ENCODE measurements at regions not wholly inside any gene's neighbourhood (a gene's known extent, or its start where the extent isn't known, plus 50 kb on each side); places are given as distances from the start of the nearest gene placed in this dataset.

- TF ChIP-seq, protein P1, sequence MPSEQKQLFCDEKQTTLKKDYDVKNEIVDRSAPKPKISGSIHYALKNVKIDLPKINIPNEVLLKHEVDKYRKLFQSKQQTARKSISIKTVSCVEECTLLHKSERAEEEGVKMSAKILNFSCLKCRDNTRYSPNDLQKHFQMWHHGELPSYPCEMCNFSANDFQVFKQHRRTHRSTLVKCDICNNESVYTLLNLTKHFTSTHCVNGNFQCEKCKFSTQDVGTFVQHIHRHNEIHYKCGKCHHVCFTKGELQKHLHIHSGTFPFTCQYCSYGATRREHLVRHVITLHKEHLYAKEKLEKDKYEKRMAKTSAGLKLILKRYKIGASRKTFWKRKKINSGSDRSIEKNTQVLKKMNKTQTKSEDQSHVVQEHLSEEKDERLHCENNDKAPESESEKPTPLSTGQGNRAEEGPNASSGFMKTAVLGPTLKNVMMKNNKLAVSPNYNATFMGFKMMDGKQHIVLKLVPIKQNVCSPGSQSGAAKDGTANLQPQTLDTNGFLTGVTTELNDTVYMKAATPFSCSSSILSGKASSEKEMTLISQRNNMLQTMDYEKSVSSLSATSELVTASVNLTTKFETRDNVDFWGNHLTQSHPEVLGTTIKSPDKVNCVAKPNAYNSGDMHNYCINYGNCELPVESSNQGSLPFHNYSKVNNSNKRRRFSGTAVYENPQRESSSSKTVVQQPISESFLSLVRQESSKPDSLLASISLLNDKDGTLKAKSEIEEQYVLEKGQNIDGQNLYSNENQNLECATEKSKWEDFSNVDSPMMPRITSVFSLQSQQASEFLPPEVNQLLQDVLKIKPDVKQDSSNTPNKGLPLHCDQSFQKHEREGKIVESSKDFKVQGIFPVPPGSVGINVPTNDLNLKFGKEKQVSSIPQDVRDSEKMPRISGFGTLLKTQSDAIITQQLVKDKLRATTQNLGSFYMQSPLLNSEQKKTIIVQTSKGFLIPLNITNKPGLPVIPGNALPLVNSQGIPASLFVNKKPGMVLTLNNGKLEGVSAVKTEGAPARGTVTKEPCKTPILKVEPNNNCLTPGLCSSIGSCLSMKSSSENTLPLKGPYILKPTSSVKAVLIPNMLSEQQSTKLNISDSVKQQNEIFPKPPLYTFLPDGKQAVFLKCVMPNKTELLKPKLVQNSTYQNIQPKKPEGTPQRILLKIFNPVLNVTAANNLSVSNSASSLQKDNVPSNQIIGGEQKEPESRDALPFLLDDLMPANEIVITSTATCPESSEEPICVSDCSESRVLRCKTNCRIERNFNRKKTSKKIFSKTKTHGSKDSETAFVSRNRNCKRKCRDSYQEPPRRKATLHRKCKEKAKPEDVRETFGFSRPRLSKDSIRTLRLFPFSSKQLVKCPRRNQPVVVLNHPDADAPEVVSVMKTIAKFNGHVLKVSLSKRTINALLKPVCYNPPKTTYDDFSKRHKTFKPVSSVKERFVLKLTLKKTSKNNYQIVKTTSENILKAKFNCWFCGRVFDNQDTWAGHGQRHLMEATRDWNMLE (tag by site-specific recombination; conservative IDR thresholded peaks at IDR 0.05; ENCODE audit: low read depth) = no peak
- TF ChIP-seq ZNF561 (tag by site-specific recombination; IDR thresholded peaks at IDR 0.05; ENCODE audit: borderline replicate concordance) (no peak), ZNF792 (tag by site-specific recombination; IDR thresholded peaks at IDR 0.05) (no peak), ZNF677 (tag by site-specific recombination; IDR thresholded peaks at IDR 0.05) (no peak), SALL2 (tag by site-specific recombination; IDR thresholded peaks at IDR 0.05; ENCODE audit: borderline replicate concordance) (no peak), ZNF214 (tag by site-specific recombination; IDR thresholded peaks at IDR 0.05; ENCODE audit: borderline replicate concordance) (no peak), PRDM10 (tag by site-specific recombination; IDR thresholded peaks at IDR 0.05) (no peak), ZBTB8A (tag by site-specific recombination; IDR thresholded peaks at IDR 0.05) (no peak), OSR2 (tag by site-specific recombination; IDR thresholded peaks at IDR 0.05) (no peak), ZNF138 (tag by site-specific recombination; IDR thresholded peaks at IDR 0.05; ENCODE audit: borderline replicate concordance) (no peak), ZNF140 (tag by site-specific recombination; IDR thresholded peaks at IDR 0.05) (no peak), ZNF112 (tag by site-specific recombination; IDR thresholded peaks at IDR 0.05) (no peak), ZSCAN23 (tag by site-specific recombination; IDR thresholded peaks at IDR 0.05) (no peak), HOXC10 (CRISPR knock-in tag; IDR thresholded peaks at IDR 0.05) (no peak), ZNF16 (tag by site-specific recombination; IDR thresholded peaks at IDR 0.05; ENCODE audit: low read depth) (no peak)
- TF ChIP-seq, protein P2, sequence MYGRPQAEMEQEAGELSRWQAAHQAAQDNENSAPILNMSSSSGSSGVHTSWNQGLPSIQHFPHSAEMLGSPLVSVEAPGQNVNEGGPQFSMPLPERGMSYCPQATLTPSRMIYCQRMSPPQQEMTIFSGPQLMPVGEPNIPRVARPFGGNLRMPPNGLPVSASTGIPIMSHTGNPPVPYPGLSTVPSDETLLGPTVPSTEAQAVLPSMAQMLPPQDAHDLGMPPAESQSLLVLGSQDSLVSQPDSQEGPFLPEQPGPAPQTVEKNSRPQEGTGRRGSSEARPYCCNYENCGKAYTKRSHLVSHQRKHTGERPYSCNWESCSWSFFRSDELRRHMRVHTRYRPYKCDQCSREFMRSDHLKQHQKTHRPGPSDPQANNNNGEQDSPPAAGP (tag by site-specific recombination; IDR thresholded peaks at IDR 0.05) = no peak
These were observed 87.8 kb upstream of the DOCK10 start (continued) for GRCh38 chr2:225130093-225130492.

- Histone ChIP-seq H3K36me3 (ENCODE audit: control insufficient read depth in 2 of 2, insufficient read depth in 1 of 2, low read length in 2 of 2) (no peaks in the 10 kb centered on the region), H3K9me3 (ENCODE audit: control insufficient read depth, insufficient read depth, low read depth, low read length) (no peaks in the 10 kb centered on the region), H3K27ac (ENCODE audit: extremely low read depth, low read depth, low read length) (no peak overlapping the region), H3K4me3 (ENCODE audit: low read depth, low read length) (no peak overlapping the region), H3K4me1 (ENCODE audit: control insufficient read depth, insufficient read depth, low read length) (no peaks in the 10 kb centered on the region)
- POLR2A ChIA-PET = no interaction called here
- CTCF ChIA-PET = interaction anchor here (0.7 to 1.7 kb wide), 4 partner anchors 159 to 807 kb away, joined by 3 to 20 read pairs (median 4); no protein-coding TSS in a partner anchor
- TF ChIP-seq, protein P3, sequence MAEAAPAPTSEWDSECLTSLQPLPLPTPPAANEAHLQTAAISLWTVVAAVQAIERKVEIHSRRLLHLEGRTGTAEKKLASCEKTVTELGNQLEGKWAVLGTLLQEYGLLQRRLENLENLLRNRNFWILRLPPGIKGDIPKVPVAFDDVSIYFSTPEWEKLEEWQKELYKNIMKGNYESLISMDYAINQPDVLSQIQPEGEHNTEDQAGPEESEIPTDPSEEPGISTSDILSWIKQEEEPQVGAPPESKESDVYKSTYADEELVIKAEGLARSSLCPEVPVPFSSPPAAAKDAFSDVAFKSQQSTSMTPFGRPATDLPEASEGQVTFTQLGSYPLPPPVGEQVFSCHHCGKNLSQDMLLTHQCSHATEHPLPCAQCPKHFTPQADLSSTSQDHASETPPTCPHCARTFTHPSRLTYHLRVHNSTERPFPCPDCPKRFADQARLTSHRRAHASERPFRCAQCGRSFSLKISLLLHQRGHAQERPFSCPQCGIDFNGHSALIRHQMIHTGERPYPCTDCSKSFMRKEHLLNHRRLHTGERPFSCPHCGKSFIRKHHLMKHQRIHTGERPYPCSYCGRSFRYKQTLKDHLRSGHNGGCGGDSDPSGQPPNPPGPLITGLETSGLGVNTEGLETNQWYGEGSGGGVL (tag by site-specific recombination; IDR thresholded peaks at IDR 0.05) = no peak
- TF ChIP-seq KLF10 (tag by site-specific recombination; IDR thresholded peaks at IDR 0.05) = no peak
- TF ChIP-seq, protein P4, sequence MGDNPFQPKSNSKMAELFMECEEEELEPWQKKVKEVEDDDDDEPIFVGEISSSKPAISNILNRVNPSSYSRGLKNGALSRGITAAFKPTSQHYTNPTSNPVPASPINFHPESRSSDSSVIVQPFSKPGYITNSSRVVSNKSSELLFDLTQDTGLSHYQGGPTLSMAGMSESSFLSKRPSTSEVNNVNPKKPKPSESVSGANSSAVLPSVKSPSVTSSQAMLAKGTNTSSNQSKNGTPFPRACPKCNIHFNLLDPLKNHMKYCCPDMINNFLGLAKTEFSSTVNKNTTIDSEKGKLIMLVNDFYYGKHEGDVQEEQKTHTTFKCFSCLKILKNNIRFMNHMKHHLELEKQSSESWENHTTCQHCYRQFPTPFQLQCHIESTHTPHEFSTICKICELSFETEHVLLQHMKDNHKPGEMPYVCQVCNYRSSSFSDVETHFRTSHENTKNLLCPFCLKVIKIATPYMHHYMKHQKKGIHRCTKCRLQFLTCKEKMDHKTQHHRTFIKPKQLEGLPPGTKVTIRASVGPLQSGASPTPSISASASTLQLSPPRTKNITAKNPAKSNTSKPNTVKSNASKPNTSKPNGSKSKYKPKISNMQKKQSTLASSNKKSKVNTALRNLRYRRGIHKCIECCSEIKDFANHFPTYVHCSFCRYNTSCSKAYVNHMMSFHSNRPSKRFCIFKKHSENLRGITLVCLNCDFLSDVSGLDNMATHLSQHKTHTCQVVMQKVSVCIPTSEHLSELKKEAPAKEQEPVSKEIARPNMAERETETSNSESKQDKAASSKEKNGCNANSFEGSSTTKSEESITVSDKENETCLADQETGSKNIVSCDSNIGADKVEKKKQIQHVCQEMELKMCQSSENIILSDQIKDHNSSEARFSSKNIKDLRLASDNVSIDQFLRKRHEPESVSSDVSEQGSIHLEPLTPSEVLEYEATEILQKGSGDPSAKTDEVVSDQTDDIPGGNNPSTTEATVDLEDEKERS (tag by site-specific recombination; IDR thresholded peaks at IDR 0.05) = no peak
- TF ChIP-seq, protein P5, sequence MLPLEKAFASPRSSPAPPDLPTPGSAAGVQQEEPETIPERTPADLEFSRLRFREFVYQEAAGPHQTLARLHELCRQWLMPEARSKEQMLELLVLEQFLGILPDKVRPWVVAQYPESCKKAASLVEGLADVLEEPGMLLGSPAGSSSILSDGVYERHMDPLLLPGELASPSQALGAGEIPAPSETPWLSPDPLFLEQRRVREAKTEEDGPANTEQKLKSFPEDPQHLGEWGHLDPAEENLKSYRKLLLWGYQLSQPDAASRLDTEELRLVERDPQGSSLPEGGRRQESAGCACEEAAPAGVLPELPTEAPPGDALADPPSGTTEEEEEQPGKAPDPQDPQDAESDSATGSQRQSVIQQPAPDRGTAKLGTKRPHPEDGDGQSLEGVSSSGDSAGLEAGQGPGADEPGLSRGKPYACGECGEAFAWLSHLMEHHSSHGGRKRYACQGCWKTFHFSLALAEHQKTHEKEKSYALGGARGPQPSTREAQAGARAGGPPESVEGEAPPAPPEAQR (tag by site-specific recombination; IDR thresholded peaks at IDR 0.05) = no peak
These were observed 82.2 kb upstream of the DOCK10 start for GRCh38 chr2:225124311-225125017.

All from HEK293 (cell line).